ENCODE measurements at regions not wholly inside any gene's neighbourhood (a gene's known extent, or its start where the extent isn't known, plus 50 kb on each side); places are given as distances from the start of the nearest gene placed in this dataset.

- H3K27ac ChIP-seq = no peak overlapping the region
- intact Hi-C loops (cut with micrococcal nuclease; ENCODE audit: unreplicated experiment) = no loop called here
- H3K4me2 ChIP-seq = no peak overlapping the region
- no peak for TF ChIP-seq EZH2 (IDR thresholded peaks at IDR 0.05; ENCODE audit: low read depth)
- TF ChIP-seq, protein P1, sequence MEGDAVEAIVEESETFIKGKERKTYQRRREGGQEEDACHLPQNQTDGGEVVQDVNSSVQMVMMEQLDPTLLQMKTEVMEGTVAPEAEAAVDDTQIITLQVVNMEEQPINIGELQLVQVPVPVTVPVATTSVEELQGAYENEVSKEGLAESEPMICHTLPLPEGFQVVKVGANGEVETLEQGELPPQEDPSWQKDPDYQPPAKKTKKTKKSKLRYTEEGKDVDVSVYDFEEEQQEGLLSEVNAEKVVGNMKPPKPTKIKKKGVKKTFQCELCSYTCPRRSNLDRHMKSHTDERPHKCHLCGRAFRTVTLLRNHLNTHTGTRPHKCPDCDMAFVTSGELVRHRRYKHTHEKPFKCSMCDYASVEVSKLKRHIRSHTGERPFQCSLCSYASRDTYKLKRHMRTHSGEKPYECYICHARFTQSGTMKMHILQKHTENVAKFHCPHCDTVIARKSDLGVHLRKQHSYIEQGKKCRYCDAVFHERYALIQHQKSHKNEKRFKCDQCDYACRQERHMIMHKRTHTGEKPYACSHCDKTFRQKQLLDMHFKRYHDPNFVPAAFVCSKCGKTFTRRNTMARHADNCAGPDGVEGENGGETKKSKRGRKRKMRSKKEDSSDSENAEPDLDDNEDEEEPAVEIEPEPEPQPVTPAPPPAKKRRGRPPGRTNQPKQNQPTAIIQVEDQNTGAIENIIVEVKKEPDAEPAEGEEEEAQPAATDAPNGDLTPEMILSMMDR (conservative IDR thresholded peaks at IDR 0.05) = no peak
- no peaks in the 10 kb centered on the region for H3K27me3 ChIP-seq (ENCODE audit: insufficient read depth, low read depth)
- no peaks in the 10 kb centered on the region for H3F3A ChIP-seq (ENCODE audit: insufficient read depth, low read depth)
- H4K20me1 ChIP-seq (ENCODE audit: insufficient read depth) = no peaks in the 10 kb centered on the region
- CTCF ChIA-PET = no interaction called here
- POLR2A ChIA-PET (ENCODE audit: unreplicated experiment) = no interaction called here
- H3K36me3 ChIP-seq (ENCODE audit: low read depth) = no peaks in the 10 kb centered on the region
- H3K4me1 ChIP-seq (replicated peaks; ENCODE audit: insufficient read depth) = no peaks in the 10 kb centered on the region
- no peak for DNase-seq
- no peak overlapping the region for H2AFZ ChIP-seq
- H3K9me3 ChIP-seq (ENCODE audit: insufficient read depth, low read depth) = no peaks in the 10 kb centered on the region
- no TSS peak for BruUV-seq (replicated peaks)
- H3K4me3 ChIP-seq = no peak overlapping the region
- H3K79me2 ChIP-seq (ENCODE audit: low read depth) = no peaks in the 10 kb centered on the region
- no peaks in the 10 kb centered on the region for H3K9me2 ChIP-seq (ENCODE audit: insufficient read depth)
Observed at GRCh38 chrX:40247848-40248622, 150.3 kb upstream of the BCOR start.

DNA sequence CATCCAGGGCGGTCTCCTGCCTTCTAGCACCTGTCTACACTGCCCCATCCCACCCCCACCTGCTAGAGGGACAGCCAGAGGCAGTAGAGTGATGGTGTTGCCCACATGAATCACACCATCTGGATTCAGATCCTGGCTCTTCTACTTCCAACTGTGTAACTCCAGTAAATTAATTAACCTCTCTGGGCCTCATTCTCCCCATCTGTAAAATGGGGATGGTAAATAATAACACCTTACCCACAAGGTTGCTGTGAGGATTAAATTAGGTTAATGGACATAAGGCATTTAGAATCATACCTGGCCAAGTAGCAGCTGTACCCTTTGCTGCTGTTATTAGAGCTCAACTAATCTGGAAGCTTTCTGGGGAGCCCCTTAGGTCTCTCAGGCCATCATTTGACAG lies 149.6 kb upstream of the BCOR start:
- DNase-seq = no peak
- Histone ChIP-seq H3K27me3 (ENCODE audit: insufficient read depth, low read depth) (no peaks in the 10 kb centered on the region), H3K27ac (no peak overlapping the region), H3K9me2 (ENCODE audit: insufficient read depth) (no peaks in the 10 kb centered on the region), H3K4me3 (no peak overlapping the region), H4K20me1 (ENCODE audit: insufficient read depth) (no peaks in the 10 kb centered on the region), H2AFZ (no peak overlapping the region), H3K36me3 (ENCODE audit: low read depth) (no peaks in the 10 kb centered on the region), H3K4me2 (no peak overlapping the region), H3F3A (ENCODE audit: insufficient read depth, low read depth) (no peaks in the 10 kb centered on the region), H3K79me2 (ENCODE audit: low read depth) (no peaks in the 10 kb centered on the region), H3K9me3 (ENCODE audit: insufficient read depth, low read depth) (no peaks in the 10 kb centered on the region), H3K4me1 (replicated peaks; ENCODE audit: insufficient read depth) (no peaks in the 10 kb centered on the region)
- POLR2A ChIA-PET (ENCODE audit: unreplicated experiment) = no interaction called here
- no peak for TF ChIP-seq EZH2 (IDR thresholded peaks at IDR 0.05; ENCODE audit: low read depth)
- TF ChIP-seq, protein P1 (conservative IDR thresholded peaks at IDR 0.05) = no peak
- intact Hi-C loops (cut with micrococcal nuclease; ENCODE audit: unreplicated experiment) = no loop called here
- BruUV-seq (replicated peaks) = no TSS peak
- CTCF ChIA-PET = no interaction called here

GRCh38 chrX:40245488-40246071 lies 147.8 kb upstream of the BCOR start:
- no peaks in the 10 kb centered on the region for H4K20me1 ChIP-seq (ENCODE audit: insufficient read depth)
- H3K27ac ChIP-seq = no peak overlapping the region
- no peaks in the 10 kb centered on the region for H3K36me3 ChIP-seq (ENCODE audit: low read depth)
- BruUV-seq (replicated peaks) = no TSS peak
- H3K79me2 ChIP-seq (ENCODE audit: low read depth) = no peaks in the 10 kb centered on the region
- no peaks in the 10 kb centered on the region for H3K9me3 ChIP-seq (ENCODE audit: insufficient read depth, low read depth)
- no peak overlapping the region for H3K4me3 ChIP-seq
- intact Hi-C loops (cut with micrococcal nuclease; ENCODE audit: unreplicated experiment) = no loop called here
- TF ChIP-seq EZH2 (IDR thresholded peaks at IDR 0.05; ENCODE audit: low read depth) = no peak
- TF ChIP-seq, protein P1 (conservative IDR thresholded peaks at IDR 0.05) = no peak
- H3K9me2 ChIP-seq (ENCODE audit: insufficient read depth) = no peaks in the 10 kb centered on the region
- no peaks in the 10 kb centered on the region for H3F3A ChIP-seq (ENCODE audit: insufficient read depth, low read depth)
- no peak overlapping the region for H3K4me2 ChIP-seq
- H2AFZ ChIP-seq = no peak overlapping the region
- DNase-seq = no peak
- H3K4me1 ChIP-seq (replicated peaks; ENCODE audit: insufficient read depth) = no peaks in the 10 kb centered on the region
- POLR2A ChIA-PET (ENCODE audit: unreplicated experiment) = no interaction called here
- CTCF ChIA-PET = no interaction called here
- no peaks in the 10 kb centered on the region for H3K27me3 ChIP-seq (ENCODE audit: insufficient read depth, low read depth)

All from PC-9 (cell line).